GM12872 (cell line): ENCODE measurements at regions not wholly inside any gene's neighbourhood (a gene's known extent, or its start where the extent isn't known, plus 50 kb on each side); places are given as distances from the start of the nearest gene placed in this dataset.

ENCODE experiments used
- TF ChIP-seq, protein P1 (sequence below): IDR thresholded peaks from 3 replicates; pipeline ENCODE4 v1.5.1; 2011; ENCODE audit warnings: low read depth, mild to moderate bottlenecking, low read length, moderate library complexity; ENCODE audit not compliant: insufficient read depth

DNA sequence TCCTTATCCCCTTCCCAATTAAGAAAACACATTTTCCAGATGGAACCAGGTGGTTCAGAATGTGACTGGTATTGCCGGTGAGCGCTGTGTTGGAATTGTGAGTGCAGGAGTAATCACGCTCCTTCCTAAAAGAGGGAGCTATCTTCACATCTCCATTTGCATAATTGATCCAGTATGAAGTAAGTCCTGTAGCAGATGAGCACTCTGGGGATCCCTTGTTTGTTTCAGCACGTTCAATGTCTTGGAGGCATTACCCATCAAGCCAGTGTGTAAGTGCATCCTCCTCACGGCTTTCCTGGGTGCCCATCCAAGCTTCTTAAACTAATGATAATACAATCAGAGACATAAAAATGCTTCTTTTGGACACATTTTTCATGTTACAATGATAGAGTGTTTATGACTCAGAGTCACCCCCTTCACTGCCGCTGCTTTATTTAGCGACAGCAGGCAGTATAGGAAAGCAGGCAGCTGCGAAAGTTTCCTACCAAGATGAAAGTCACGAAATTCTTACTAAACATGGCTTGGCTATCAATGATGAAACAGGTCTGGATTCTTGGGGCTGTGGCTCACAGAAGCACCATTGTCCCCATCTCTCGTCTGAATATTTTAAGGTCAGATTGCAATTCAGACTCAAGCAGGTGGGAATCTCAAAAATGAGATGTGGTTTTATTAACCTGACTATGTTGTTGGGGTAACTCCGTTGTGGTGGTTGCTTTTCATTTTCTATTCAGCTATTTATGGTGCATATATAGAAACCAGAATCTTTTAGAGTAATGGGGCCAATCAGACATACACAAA, 346.3 kb upstream of the MDFIC2 start:
- TF ChIP-seq, protein P1, sequence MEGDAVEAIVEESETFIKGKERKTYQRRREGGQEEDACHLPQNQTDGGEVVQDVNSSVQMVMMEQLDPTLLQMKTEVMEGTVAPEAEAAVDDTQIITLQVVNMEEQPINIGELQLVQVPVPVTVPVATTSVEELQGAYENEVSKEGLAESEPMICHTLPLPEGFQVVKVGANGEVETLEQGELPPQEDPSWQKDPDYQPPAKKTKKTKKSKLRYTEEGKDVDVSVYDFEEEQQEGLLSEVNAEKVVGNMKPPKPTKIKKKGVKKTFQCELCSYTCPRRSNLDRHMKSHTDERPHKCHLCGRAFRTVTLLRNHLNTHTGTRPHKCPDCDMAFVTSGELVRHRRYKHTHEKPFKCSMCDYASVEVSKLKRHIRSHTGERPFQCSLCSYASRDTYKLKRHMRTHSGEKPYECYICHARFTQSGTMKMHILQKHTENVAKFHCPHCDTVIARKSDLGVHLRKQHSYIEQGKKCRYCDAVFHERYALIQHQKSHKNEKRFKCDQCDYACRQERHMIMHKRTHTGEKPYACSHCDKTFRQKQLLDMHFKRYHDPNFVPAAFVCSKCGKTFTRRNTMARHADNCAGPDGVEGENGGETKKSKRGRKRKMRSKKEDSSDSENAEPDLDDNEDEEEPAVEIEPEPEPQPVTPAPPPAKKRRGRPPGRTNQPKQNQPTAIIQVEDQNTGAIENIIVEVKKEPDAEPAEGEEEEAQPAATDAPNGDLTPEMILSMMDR: no peak

DNA sequence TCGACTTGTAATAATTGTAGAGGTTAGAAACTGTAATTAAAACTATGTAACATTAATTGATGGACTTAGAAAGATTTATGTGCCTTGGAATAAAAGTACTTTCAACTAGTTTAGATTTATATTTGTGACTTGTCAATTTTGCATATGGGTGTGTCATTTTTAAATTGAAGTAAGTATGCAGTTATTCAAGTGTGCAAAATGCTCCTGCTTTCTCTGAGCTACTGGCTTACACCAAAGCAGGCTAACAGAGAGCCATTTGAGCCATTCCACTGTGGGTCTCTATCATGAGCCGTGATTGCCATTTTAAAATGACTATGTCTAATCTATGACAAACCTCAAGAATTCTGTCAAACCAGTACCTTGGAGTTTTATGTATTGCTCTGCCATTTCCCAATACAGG, 345.0 kb upstream of the MDFIC2 start:
- TF ChIP-seq, protein P1: no peak

DNA sequence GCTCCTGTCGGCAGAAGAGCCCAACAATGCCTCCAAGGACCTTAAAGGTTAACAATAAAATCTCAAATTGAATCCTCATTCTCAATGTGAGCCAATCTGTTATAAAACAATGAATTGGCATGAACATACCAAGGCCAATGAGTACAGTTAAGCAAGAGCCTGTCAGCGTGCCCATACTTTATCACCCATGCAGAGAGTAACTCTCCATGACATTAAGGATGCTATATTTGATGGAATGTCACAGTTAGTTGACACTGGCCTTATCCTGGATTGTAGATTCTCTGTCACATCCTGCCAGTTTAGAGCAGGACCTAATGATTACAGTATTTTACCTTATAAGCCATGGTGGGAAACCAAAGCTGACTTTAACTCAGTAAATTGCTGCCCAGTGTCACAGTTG, 335.4 kb upstream of the MDFIC2 start:
- TF ChIP-seq, protein P1: no peak

DNA sequence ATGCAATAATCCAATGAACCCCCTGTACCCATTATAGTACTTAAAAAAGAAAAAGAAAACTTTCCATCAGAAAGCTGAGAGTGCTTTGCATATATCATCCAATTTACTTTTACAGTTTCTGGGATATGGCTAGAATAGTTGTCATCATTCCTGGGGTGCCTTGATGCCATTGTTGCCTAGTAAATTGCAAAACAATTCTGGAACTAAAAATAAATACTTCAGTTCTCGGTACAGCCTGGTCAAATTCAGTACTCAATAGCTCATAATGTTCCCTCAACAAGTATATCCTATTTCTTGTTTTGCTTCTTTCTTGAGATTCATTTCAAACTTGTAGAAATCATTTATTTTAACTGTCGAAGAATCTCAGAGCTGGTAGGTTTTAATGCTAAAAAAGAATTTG, 334.7 kb upstream of the MDFIC2 start:
- TF ChIP-seq, protein P1: no peak

DNA sequence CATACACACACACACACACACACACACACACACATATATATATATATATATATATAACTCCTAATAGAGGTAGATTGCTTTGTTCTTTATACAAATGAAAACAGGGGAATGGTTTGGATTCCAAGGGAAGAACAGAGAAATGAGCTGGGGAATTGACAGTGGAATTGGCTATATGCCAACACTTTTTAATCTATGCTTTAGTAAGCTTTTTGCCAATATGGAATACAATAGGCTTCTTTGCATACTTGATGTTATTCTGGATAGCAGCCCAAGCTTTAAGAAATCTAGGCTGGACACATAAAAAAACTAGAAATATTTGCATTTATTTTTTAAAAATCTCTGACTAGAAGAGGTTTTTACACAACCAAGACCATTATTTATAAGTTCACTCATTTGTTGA, 334.2 kb upstream of the MDFIC2 start:
- TF ChIP-seq, protein P1: no peak

DNA sequence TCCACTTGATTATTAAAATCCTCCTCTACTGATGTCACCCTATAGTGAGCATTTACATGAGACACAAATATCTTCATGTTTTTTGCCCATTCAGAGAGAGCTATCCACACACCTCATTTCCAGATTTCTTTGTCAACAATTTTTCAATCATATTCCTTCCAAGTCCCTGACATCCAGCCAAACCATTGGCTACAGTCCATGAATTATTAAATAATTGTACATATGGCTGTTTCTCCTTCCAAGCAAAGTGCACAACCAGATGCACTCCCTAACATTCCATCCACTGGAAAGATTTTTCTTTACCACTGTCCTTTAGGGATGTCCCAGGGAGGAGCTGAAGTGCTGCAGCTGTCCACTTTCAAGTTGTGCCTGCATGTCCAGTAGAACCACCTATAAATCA, 328.0 kb upstream of the MDFIC2 start:
- TF ChIP-seq, protein P1: no peak

DNA sequence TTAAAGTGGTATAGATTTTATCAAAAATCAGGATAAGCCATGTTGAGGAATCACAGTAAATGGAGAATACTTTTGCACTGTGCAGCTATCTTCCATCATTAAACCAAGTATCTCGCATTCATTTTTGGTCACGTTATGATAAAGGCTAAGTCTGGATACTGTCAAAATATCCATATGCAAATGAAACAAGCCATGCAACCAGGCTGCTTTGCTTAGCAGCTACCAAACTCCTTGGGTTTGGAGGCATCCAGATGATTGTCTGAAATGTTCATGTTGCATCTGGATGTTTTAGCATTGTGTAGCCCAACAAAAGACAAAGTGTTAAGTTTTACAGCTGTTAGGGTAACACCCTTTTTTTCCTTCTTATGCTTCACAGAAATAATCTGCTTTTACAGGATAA, 322.9 kb upstream of the MDFIC2 start:
- TF ChIP-seq, protein P1: no peak
